Cardiac muscle cell (in vitro differentiated cells and primary cell): ENCODE measurements at regions not wholly inside any gene's neighbourhood (a gene's known extent, or its start where the extent isn't known, plus 50 kb on each side); places are given as distances from the start of the nearest gene placed in this dataset.

ENCODE experiments used
- DNase-seq, 2 donors: peaks; one replicate each; pipeline versions ENCODE4 v3.0.0 to v3.0.0-alpha.2; 2010 to 2017; ENCODE audit warnings: low read depth in 1 of 2, low spot score in 1 of 2
- H3K27ac ChIP-seq: fragments of 200-600 bp; sonication (generic); 2 replicates; pipeline ENCODE4 v1.5.1; 2016
- H3K27me3 ChIP-seq: fragments of 200-600 bp; sonication (generic); 2 replicates; pipeline ENCODE4 v1.6.0; 2016; ENCODE audit warnings: control low read depth
- H3K36me3 ChIP-seq: fragments of 200-600 bp; sonication (generic); 2 replicates; pipeline ENCODE4 v1.5.1; 2016; ENCODE audit warnings: control low read depth
- H3K4me1 ChIP-seq: fragments of 200-600 bp; sonication (generic); 2 replicates; pipeline ENCODE4 v1.8.1; 2017; ENCODE audit warnings: low read depth, mild to moderate bottlenecking, mixed run types
- H3K4me3 ChIP-seq: fragments of 200-600 bp; sonication (generic); 2 replicates; pipeline ENCODE4 v1.5.1; 2016; ENCODE audit warnings: mild to moderate bottlenecking
- H3K9me3 ChIP-seq: fragments of 200-600 bp; sonication (generic); 2 replicates; pipeline ENCODE4 v1.5.1; 2017; ENCODE audit warnings: low read depth, mild to moderate bottlenecking, control low read depth
- TF ChIP-seq, protein P1 (sequence below): IDR thresholded peaks from 2 replicates; pipeline ENCODE4 v1.5.1; 2012; ENCODE audit warnings: low read depth, mild to moderate bottlenecking, low read length

DNA sequence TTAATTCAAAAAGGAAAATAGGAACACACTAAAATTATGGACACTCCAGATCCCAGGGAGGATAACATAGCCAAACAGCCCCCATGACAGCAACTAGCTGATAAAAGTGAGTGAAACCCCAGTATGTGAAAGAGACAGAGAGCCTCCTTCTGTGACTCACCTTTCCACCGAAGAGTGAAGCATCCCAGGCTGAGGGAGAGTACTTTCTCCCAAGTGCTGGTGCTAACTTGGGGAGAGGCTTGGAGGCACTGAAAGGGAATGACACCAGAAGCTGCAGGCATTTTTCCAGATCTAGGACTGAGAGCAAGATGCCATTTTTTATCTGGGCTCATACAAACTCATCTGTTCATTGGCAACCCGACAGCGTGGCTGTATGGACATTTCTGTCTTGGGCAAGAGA is 339.8 kb downstream of the HTR1B start:
- Histone ChIP-seq H3K27ac (no peak overlapping the region), H3K9me3 (no peaks in the 10 kb centered on the region), H3K4me3 (no peak overlapping the region), H3K4me1 (no peaks in the 10 kb centered on the region), H3K36me3 (no peaks in the 10 kb centered on the region), H3K27me3 (no peaks in the 10 kb centered on the region)
- TF ChIP-seq, protein P1, sequence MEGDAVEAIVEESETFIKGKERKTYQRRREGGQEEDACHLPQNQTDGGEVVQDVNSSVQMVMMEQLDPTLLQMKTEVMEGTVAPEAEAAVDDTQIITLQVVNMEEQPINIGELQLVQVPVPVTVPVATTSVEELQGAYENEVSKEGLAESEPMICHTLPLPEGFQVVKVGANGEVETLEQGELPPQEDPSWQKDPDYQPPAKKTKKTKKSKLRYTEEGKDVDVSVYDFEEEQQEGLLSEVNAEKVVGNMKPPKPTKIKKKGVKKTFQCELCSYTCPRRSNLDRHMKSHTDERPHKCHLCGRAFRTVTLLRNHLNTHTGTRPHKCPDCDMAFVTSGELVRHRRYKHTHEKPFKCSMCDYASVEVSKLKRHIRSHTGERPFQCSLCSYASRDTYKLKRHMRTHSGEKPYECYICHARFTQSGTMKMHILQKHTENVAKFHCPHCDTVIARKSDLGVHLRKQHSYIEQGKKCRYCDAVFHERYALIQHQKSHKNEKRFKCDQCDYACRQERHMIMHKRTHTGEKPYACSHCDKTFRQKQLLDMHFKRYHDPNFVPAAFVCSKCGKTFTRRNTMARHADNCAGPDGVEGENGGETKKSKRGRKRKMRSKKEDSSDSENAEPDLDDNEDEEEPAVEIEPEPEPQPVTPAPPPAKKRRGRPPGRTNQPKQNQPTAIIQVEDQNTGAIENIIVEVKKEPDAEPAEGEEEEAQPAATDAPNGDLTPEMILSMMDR, result no peak
- DNase-seq, result no peak

DNA sequence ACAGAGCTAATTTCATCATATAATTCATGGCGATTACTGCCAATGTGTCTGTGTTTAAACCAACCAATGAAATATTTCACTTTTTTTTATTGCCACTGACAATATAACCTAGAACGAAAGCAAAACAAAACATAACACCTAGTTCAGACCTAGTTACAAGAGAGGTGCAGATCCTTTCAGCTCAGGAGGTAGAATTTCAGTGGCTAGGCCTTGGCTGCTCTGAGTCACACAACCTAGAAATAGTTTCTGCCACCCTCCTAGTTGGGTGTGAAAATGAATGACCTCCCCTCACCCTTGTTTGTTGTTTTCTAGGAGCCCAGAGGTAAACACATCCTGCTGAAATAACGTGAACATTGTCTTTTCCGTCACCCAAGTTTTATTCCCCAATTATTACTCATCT is 356.3 kb downstream of the HTR1B start:
- Histone ChIP-seq H3K27me3 (no peaks in the 10 kb centered on the region), H3K36me3 (no peaks in the 10 kb centered on the region), H3K27ac (no peak overlapping the region), H3K9me3 (no peaks in the 10 kb centered on the region), H3K4me1 (peaks cover 3% of the 10 kb centered on the region), H3K4me3 (no peak overlapping the region)
- DNase-seq, result peak in 1 of 2 donors; percentile 32
- TF ChIP-seq, protein P1, result no peak

DNA sequence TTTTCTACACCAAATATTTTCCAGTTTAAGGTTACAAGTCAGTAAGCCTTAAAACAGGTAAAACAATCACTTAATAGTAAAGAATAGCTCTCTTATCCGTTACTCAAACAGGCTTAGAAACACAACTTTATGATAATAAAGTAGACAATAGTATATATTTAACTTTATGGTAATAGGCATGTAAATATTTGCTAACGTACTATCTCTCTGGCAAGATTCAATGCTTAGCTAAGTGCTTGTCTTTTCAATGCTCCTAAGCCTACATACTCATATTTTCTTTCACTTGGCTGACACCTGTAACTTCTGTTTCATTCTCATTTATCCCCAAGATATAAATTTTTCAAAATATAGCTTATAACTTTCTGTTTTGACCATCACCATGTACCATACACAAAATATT is 358.2 kb downstream of the HTR1B start:
- Histone ChIP-seq H3K9me3 (no peaks in the 10 kb centered on the region), H3K36me3 (no peaks in the 10 kb centered on the region), H3K4me3 (no peak overlapping the region), H3K4me1 (peaks cover 6% of the 10 kb centered on the region), H3K27me3 (no peaks in the 10 kb centered on the region), H3K27ac (no peak overlapping the region)
- TF ChIP-seq, protein P1, result no peak
- no peak for DNase-seq

DNA sequence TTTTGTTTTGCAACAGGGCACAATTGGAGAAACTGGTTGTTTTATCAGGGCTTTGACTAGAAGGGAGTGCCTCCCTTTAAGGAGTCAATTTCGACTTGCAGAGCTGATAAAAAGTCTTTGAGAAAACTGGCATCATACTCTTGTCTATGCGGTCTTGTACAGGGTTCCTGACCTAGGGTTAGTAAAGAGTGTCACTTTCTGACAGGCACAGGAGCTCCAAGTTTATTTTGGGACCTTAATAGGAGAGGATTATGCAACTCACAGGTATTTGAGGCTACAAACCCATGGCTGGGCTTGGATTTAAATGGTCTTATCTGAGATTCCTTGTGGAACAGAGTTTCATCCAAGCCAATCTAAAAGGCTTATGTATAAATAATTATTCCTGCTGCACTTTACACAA is 365.4 kb downstream of the HTR1B start:
- Histone ChIP-seq H3K9me3 (no peaks in the 10 kb centered on the region), H3K4me1 (peaks cover 23% of the 10 kb centered on the region), H3K27me3 (no peaks in the 10 kb centered on the region)

DNA sequence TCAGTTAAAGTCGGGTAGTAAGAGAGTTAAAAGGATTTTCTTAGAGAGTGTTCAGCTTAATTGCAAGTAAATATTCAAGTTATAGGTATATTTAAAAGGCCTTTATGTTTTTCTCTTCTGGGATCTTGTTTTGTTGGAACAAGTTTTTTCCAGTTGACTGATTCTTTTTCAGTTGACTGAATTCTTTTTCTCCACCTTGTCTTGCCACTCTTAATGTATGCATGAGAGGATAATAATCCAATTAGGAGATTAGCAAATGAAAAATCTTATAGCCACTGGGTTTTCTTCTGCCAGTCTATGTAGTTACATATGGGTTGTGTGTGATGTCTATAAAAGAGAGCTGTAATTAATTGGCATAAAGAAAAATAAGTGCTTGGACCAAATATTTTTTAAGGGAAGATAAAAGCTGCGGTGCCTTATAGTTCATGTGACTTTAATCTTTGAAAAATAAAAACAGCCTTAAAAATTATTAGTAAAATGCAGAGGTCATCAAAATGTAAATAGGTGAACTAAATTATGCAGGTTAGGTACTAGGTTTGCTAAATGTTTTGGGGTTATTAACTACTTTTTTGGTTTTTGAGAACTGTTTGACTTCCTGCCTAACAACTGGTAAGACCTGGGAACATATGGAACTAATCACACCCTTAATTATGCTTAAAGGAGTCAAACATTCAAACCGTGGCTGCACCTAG is 367.2 kb downstream of the HTR1B start:
- H3K36me3 ChIP-seq, result no peaks in the 10 kb centered on the region
- H3K27ac ChIP-seq, result no peak overlapping the region
- no peak for DNase-seq
- TF ChIP-seq, protein P1, result no peak
- no peak overlapping the region for H3K4me3 ChIP-seq
- peaks cover 23% of the 10 kb centered on the region for H3K4me1 ChIP-seq
- no peaks in the 10 kb centered on the region for H3K9me3 ChIP-seq
- no peaks in the 10 kb centered on the region for H3K27me3 ChIP-seq

More for the DNA sequence above, 365.4 kb downstream of the HTR1B start:
- DNase-seq, result no peak
- TF ChIP-seq, protein P1, result no peak
- H3K4me3 ChIP-seq, result no peak overlapping the region
- H3K27ac ChIP-seq, result no peak overlapping the region
- H3K36me3 ChIP-seq, result no peaks in the 10 kb centered on the region

DNA sequence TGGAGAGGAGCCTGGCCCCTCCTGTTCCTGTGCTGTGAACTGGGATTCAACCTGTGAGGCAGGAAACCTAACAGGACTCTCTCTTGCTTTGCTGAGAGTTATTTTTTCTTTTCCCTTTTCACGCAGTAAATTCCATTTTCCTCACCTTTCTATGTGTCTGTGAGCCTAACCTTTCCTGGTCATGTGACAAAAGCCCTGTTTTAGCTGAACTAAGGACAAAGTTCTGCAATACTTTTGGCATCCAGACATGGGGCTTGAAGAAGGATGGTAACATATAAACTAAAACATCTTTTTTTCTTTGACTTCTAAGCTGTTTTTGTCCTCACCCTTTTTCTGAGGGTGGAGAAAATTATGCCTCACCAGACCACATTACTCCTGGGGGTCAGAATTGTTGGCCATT is 368.5 kb downstream of the HTR1B start:
- TF ChIP-seq, protein P1, result no peak
- Histone ChIP-seq H3K9me3 (no peaks in the 10 kb centered on the region), H3K27me3 (no peaks in the 10 kb centered on the region), H3K4me3 (no peak overlapping the region), H3K4me1 (peaks cover 17% of the 10 kb centered on the region), H3K36me3 (no peaks in the 10 kb centered on the region), H3K27ac (no peak overlapping the region)
- DNase-seq, result no peak
